ENCODE measurements at regions not wholly inside any gene's neighbourhood (a gene's known extent, or its start where the extent isn't known, plus 50 kb on each side); places are given as distances from the start of the nearest gene placed in this dataset.

DNA sequence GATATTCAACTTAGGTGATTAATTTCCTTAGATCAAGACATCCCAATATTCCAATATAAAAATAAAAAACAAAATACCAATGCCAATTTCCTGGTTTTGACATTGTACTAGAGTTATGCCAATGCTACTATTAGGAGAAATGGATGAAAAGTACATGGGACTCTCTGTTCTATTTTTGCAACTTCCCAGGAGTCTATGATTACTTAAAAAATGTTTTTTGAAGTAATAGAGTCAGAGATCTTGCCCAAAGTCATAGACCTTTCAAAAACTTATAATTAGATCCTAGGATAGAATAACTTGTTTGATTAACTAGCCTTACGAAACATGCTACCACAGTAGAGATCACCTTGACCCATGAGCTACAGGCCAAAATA lies 73.6 kb upstream of the MAOA start:
- H3K9me3 Mint-ChIP-seq: no peaks in the 10 kb centered on the region
- no peak for DNase-seq
- TF ChIP-seq, protein P1, sequence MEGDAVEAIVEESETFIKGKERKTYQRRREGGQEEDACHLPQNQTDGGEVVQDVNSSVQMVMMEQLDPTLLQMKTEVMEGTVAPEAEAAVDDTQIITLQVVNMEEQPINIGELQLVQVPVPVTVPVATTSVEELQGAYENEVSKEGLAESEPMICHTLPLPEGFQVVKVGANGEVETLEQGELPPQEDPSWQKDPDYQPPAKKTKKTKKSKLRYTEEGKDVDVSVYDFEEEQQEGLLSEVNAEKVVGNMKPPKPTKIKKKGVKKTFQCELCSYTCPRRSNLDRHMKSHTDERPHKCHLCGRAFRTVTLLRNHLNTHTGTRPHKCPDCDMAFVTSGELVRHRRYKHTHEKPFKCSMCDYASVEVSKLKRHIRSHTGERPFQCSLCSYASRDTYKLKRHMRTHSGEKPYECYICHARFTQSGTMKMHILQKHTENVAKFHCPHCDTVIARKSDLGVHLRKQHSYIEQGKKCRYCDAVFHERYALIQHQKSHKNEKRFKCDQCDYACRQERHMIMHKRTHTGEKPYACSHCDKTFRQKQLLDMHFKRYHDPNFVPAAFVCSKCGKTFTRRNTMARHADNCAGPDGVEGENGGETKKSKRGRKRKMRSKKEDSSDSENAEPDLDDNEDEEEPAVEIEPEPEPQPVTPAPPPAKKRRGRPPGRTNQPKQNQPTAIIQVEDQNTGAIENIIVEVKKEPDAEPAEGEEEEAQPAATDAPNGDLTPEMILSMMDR (IDR thresholded peaks at IDR 0.05): no peak
- no peaks in the 10 kb centered on the region for H3K36me3 Mint-ChIP-seq (ENCODE audit: low read depth)
- H3K27ac Mint-ChIP-seq: no peak overlapping the region
- H3K4me3 Mint-ChIP-seq: no peak overlapping the region
- no peaks in the 10 kb centered on the region for H3K4me1 Mint-ChIP-seq (ENCODE audit: low read depth)
- no peaks in the 10 kb centered on the region for H3K27me3 Mint-ChIP-seq (ENCODE audit: insufficient read depth)

DNA sequence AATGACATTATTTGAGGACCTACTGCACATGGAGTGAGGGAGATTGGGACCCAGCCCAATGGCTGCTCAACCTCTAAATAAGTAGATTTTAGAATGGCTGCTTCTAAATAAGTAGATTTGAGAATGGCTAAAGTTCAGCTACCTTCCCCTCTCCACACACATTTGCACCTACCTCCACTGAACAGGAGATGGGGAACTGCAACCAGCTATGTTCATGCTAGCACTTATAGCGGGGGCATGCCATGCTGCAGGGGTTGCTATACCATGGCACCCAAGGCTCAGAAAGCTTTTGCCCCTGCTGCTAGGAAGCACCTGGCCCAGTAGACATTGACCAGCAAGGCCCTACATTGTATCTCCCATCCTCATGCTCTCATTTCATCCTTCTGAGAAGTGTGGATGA lies 70.2 kb upstream of the MAOA start:
- no peaks in the 10 kb centered on the region for H3K36me3 Mint-ChIP-seq (ENCODE audit: low read depth)
- no peaks in the 10 kb centered on the region for H3K27me3 Mint-ChIP-seq (ENCODE audit: insufficient read depth)
- TF ChIP-seq, protein P1 (IDR thresholded peaks at IDR 0.05): no peak
- H3K4me1 Mint-ChIP-seq (ENCODE audit: low read depth): no peaks in the 10 kb centered on the region
- H3K27ac Mint-ChIP-seq: no peak overlapping the region
- H3K9me3 Mint-ChIP-seq: no peaks in the 10 kb centered on the region
- H3K4me3 Mint-ChIP-seq: no peak overlapping the region
- DNase-seq: no peak

DNA sequence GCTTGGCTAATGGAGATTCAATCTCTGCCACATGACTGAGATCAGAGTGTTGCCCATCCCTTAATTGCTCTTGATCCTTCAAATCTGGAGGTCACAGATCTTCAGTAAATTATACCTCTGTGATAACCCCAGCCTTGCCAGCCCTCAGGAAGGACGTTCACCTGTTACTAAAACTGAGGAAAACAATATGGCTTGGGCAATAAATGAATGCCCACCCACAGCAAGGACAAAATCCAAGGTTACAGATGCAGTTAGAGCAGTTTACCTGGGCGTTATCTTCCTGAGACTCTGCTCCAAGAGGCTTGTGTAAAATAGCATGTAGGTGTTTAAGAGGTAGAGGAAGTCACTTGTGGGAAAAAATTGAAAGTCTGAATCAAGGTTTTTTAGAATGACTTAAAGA lies 69.3 kb upstream of the MAOA start:
- H3K27ac Mint-ChIP-seq: no peak overlapping the region
- no peaks in the 10 kb centered on the region for H3K27me3 Mint-ChIP-seq (ENCODE audit: insufficient read depth)
- no peaks in the 10 kb centered on the region for H3K36me3 Mint-ChIP-seq (ENCODE audit: low read depth)
- TF ChIP-seq, protein P1 (IDR thresholded peaks at IDR 0.05): no peak
- no peak for DNase-seq
- no peaks in the 10 kb centered on the region for H3K4me1 Mint-ChIP-seq (ENCODE audit: low read depth)
- no peaks in the 10 kb centered on the region for H3K9me3 Mint-ChIP-seq
- H3K4me3 Mint-ChIP-seq: no peak overlapping the region

DNA sequence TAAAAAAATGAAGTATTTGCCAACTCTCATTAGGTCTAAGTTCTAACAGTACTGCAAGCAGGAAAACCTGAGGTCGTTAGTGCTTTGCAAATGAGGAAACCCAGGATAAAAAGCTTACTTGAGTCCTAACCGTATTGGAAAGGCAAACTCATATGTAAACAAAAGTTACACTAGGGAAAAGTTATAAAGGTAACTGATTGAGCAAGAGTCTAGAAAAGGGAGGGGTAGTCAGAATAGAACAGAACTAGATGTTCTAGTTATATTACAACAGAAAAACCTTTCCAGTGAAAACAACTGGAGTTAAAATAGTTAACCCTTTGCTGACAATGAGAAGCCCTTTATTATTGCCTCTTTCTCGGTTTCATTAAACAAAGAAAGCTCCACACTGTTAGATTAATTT lies 66.4 kb upstream of the MAOA start:
- Mint-ChIP-seq H3K4me1 (ENCODE audit: low read depth) (no peaks in the 10 kb centered on the region), H3K27ac (no peak overlapping the region), H3K4me3 (no peak overlapping the region), H3K27me3 (ENCODE audit: insufficient read depth) (no peaks in the 10 kb centered on the region; the same call in 1 of the 2 replicates), H3K9me3 (peaks cover 9% of the 10 kb centered on the region), H3K36me3 (ENCODE audit: low read depth) (no peaks in the 10 kb centered on the region)
- TF ChIP-seq, protein P1 (IDR thresholded peaks at IDR 0.05): no peak
- DNase-seq: no peak

DNA sequence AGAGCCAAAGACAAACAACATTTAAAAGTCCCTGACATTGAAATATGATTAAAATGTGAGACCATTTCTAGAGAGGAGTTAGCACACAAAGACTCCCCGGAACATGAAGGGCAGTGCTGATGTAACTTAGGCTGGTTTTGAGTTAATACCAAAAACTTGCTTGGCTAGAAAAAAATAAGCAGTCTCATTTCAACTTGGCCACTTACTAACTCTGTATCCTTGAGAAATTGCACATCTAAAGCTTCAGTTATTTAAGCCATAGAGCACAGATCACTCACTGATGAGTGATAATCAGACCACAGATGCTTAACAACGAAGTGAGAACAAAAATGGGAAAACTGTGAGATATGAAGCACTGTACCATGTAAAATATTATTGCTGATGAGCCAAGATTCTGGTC lies 65.9 kb upstream of the MAOA start:
- no peaks in the 10 kb centered on the region for H3K36me3 Mint-ChIP-seq (ENCODE audit: low read depth)
- peaks cover 9% of the 10 kb centered on the region for H3K9me3 Mint-ChIP-seq
- TF ChIP-seq, protein P1 (IDR thresholded peaks at IDR 0.05): no peak
- no peaks in the 10 kb centered on the region for H3K4me1 Mint-ChIP-seq (ENCODE audit: low read depth)
- DNase-seq: no peak
- no peak overlapping the region for H3K27ac Mint-ChIP-seq
- H3K27me3 Mint-ChIP-seq (ENCODE audit: insufficient read depth): no peaks in the 10 kb centered on the region; the same call in 1 of the 2 replicates
- H3K4me3 Mint-ChIP-seq: no peak overlapping the region

DNA sequence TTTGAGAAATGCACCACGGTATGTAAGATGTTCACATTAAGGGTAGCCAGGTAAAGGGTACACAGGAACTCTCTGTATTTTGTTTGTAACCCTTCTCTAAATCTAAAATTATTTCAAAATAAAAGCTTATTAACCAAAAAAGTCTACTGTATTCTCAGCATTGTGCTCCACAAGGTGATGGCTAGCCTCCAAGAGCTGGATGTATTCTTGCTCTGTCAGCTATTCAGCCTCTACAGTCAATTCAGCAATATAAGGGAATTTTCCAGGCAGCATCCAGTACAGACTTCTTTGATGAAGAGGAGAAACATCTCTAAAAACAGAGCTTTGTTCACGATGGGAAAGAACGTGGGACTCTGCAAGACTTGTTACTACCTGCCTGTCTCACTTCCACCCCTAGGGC lies 63.5 kb upstream of the MAOA start:
- H3K9me3 Mint-ChIP-seq: peaks cover 9% of the 10 kb centered on the region
- no peaks in the 10 kb centered on the region for H3K36me3 Mint-ChIP-seq (ENCODE audit: low read depth)
- no peak overlapping the region for H3K27ac Mint-ChIP-seq
- H3K27me3 Mint-ChIP-seq (ENCODE audit: insufficient read depth): no peaks in the 10 kb centered on the region; the same call in 1 of the 2 replicates
- no peak overlapping the region for H3K4me3 Mint-ChIP-seq
- no peaks in the 10 kb centered on the region for H3K4me1 Mint-ChIP-seq (ENCODE audit: low read depth)
- DNase-seq: no peak
- TF ChIP-seq, protein P1 (IDR thresholded peaks at IDR 0.05): no peak

Data from HFFc6 (cell line).